ENCODE measurements at regions not wholly inside any gene's neighbourhood (a gene's known extent, or its start where the extent isn't known, plus 50 kb on each side); places are given as distances from the start of the nearest gene placed in this dataset.

GRCh38 chr3:81439108-81439507, 322.3 kb downstream of the GBE1 start:
- H3K36me3 Mint-ChIP-seq (ENCODE audit: low read depth): no peaks in the 10 kb centered on the region

GRCh38 chr3:81437683-81438082, 323.8 kb downstream of the GBE1 start:
- Mint-ChIP-seq H3K4me3 (no peak overlapping the region), H3K4me1 (ENCODE audit: low read depth) (no peaks in the 10 kb centered on the region), H3K27me3 (ENCODE audit: low read depth) (no peaks in the 10 kb centered on the region), H3K27ac (no peak overlapping the region), H3K36me3 (ENCODE audit: low read depth) (no peaks in the 10 kb centered on the region), H3K9me3 (no peaks in the 10 kb centered on the region)

More at GRCh38 chr3:81439108-81439507, 322.3 kb downstream of the GBE1 start:
- H3K27me3 Mint-ChIP-seq (ENCODE audit: low read depth): no peaks in the 10 kb centered on the region
- no peaks in the 10 kb centered on the region for H3K4me1 Mint-ChIP-seq (ENCODE audit: low read depth)
- no peak overlapping the region for H3K4me3 Mint-ChIP-seq
- H3K27ac Mint-ChIP-seq: no peak overlapping the region
- no peaks in the 10 kb centered on the region for H3K9me3 Mint-ChIP-seq

GRCh38 chr3:81436182-81436581, 325.3 kb downstream of the GBE1 start:
- Mint-ChIP-seq H3K27me3 (ENCODE audit: low read depth) (no peaks in the 10 kb centered on the region), H3K36me3 (ENCODE audit: low read depth) (no peaks in the 10 kb centered on the region), H3K9me3 (no peaks in the 10 kb centered on the region), H3K4me3 (no peak overlapping the region), H3K27ac (no peak overlapping the region), H3K4me1 (ENCODE audit: low read depth) (no peaks in the 10 kb centered on the region)

GRCh38 chr3:81435050-81435449, 326.4 kb downstream of the GBE1 start:
- no peak overlapping the region for H3K27ac Mint-ChIP-seq
- no peak overlapping the region for H3K4me3 Mint-ChIP-seq
- H3K4me1 Mint-ChIP-seq (ENCODE audit: low read depth): no peaks in the 10 kb centered on the region
- H3K36me3 Mint-ChIP-seq (ENCODE audit: low read depth): no peaks in the 10 kb centered on the region
- no peaks in the 10 kb centered on the region for H3K27me3 Mint-ChIP-seq (ENCODE audit: low read depth)
- H3K9me3 Mint-ChIP-seq: no peaks in the 10 kb centered on the region

- Mint-ChIP-seq H3K4me1 (ENCODE audit: low read depth) (no peaks in the 10 kb centered on the region), H3K27ac (no peak overlapping the region), H3K9me3 (no peaks in the 10 kb centered on the region), H3K36me3 (ENCODE audit: low read depth) (no peaks in the 10 kb centered on the region), H3K27me3 (ENCODE audit: low read depth) (no peaks in the 10 kb centered on the region), H3K4me3 (no peak overlapping the region)
Measured at GRCh38 chr3:81434161-81434560, 327.3 kb downstream of the GBE1 start.

GRCh38 chr3:81433675-81434074, 327.8 kb downstream of the GBE1 start:
- Mint-ChIP-seq H3K27me3 (ENCODE audit: low read depth) (no peaks in the 10 kb centered on the region), H3K9me3 (no peaks in the 10 kb centered on the region), H3K4me1 (ENCODE audit: low read depth) (no peaks in the 10 kb centered on the region), H3K27ac (no peak overlapping the region), H3K4me3 (no peak overlapping the region), H3K36me3 (ENCODE audit: low read depth) (no peaks in the 10 kb centered on the region)

- Mint-ChIP-seq H3K4me3 (no peak overlapping the region), H3K27ac (no peak overlapping the region), H3K9me3 (no peaks in the 10 kb centered on the region)
Measured at GRCh38 chr3:81432456-81432855, 329.0 kb downstream of the GBE1 start.

GRCh38 chr3:81426826-81427577, 334.4 kb downstream of the GBE1 start:
- Mint-ChIP-seq H3K27me3 (ENCODE audit: low read depth) (no peaks in the 10 kb centered on the region), H3K4me3 (no peak overlapping the region), H3K36me3 (ENCODE audit: low read depth) (no peaks in the 10 kb centered on the region), H3K4me1 (ENCODE audit: low read depth) (no peaks in the 10 kb centered on the region), H3K27ac (no peak overlapping the region), H3K9me3 (no peaks in the 10 kb centered on the region)

More at GRCh38 chr3:81432456-81432855, 329.0 kb downstream of the GBE1 start:
- Mint-ChIP-seq H3K27me3 (ENCODE audit: low read depth) (no peaks in the 10 kb centered on the region), H3K4me1 (ENCODE audit: low read depth) (no peaks in the 10 kb centered on the region), H3K36me3 (ENCODE audit: low read depth) (no peaks in the 10 kb centered on the region)

GRCh38 chr3:81425198-81425868, 336.1 kb downstream of the GBE1 start:
- Mint-ChIP-seq H3K9me3 (no peaks in the 10 kb centered on the region), H3K4me3 (no peak overlapping the region), H3K4me1 (ENCODE audit: low read depth) (no peaks in the 10 kb centered on the region), H3K27ac (no peak overlapping the region), H3K36me3 (ENCODE audit: low read depth) (no peaks in the 10 kb centered on the region), H3K27me3 (ENCODE audit: low read depth) (no peaks in the 10 kb centered on the region)

GRCh38 chr3:81419228-81419627, 342.2 kb downstream of the GBE1 start:
- Mint-ChIP-seq H3K27me3 (ENCODE audit: low read depth) (no peaks in the 10 kb centered on the region), H3K27ac (no peak overlapping the region), H3K4me1 (ENCODE audit: low read depth) (no peaks in the 10 kb centered on the region), H3K9me3 (no peaks in the 10 kb centered on the region), H3K36me3 (ENCODE audit: low read depth) (no peaks in the 10 kb centered on the region), H3K4me3 (no peak overlapping the region)

- Mint-ChIP-seq H3K27me3 (ENCODE audit: low read depth) (no peaks in the 10 kb centered on the region), H3K4me3 (no peak overlapping the region), H3K9me3 (no peaks in the 10 kb centered on the region), H3K27ac (no peak overlapping the region), H3K36me3 (ENCODE audit: low read depth) (no peaks in the 10 kb centered on the region), H3K4me1 (ENCODE audit: low read depth) (no peaks in the 10 kb centered on the region)
Measured at GRCh38 chr3:81416812-81417211, 344.6 kb downstream of the GBE1 start.

- H3K36me3 Mint-ChIP-seq (ENCODE audit: low read depth): no peaks in the 10 kb centered on the region
- no peaks in the 10 kb centered on the region for H3K4me1 Mint-ChIP-seq (ENCODE audit: low read depth)
- H3K27me3 Mint-ChIP-seq (ENCODE audit: low read depth): no peaks in the 10 kb centered on the region
- H3K4me3 Mint-ChIP-seq: no peak overlapping the region
- no peak overlapping the region for H3K27ac Mint-ChIP-seq
- H3K9me3 Mint-ChIP-seq: no peaks in the 10 kb centered on the region
Measured at GRCh38 chr3:81406318-81406717, 355.1 kb downstream of the GBE1 start.

GRCh38 chr3:81395739-81396513, 365.5 kb downstream of the GBE1 start:
- no peaks in the 10 kb centered on the region for H3K27me3 Mint-ChIP-seq (ENCODE audit: low read depth)
- no peaks in the 10 kb centered on the region for H3K9me3 Mint-ChIP-seq
- no peak overlapping the region for H3K27ac Mint-ChIP-seq
- H3K36me3 Mint-ChIP-seq (ENCODE audit: low read depth): no peaks in the 10 kb centered on the region
- H3K4me1 Mint-ChIP-seq (ENCODE audit: low read depth): no peaks in the 10 kb centered on the region
- no peak overlapping the region for H3K4me3 Mint-ChIP-seq

GRCh38 chr3:81394651-81395524, 366.6 kb downstream of the GBE1 start:
- Mint-ChIP-seq H3K27ac (no peak overlapping the region), H3K27me3 (ENCODE audit: low read depth) (no peaks in the 10 kb centered on the region), H3K4me1 (ENCODE audit: low read depth) (no peaks in the 10 kb centered on the region), H3K9me3 (no peaks in the 10 kb centered on the region), H3K36me3 (ENCODE audit: low read depth) (no peaks in the 10 kb centered on the region), H3K4me3 (no peak overlapping the region)
